HG02870 (cell line): ENCODE measurements at regions not wholly inside any gene's neighbourhood (a gene's known extent, or its start where the extent isn't known, plus 50 kb on each side); places are given as distances from the start of the nearest gene placed in this dataset.
"Not testable (repeated sequence)": the region's sequence is repeated elsewhere in the genome, so short reads cannot be mapped to it uniquely, and the experiment has no call there.

Experiments used
- ATAC-seq: cut with Tn5 transposase; IDR thresholded peaks from one replicate; pipeline ENCODE4 v1.9.1; 2021; ENCODE audit warnings: mild to moderate bottlenecking, moderate library complexity; ENCODE audit not compliant: unreplicated experiment

DNA sequence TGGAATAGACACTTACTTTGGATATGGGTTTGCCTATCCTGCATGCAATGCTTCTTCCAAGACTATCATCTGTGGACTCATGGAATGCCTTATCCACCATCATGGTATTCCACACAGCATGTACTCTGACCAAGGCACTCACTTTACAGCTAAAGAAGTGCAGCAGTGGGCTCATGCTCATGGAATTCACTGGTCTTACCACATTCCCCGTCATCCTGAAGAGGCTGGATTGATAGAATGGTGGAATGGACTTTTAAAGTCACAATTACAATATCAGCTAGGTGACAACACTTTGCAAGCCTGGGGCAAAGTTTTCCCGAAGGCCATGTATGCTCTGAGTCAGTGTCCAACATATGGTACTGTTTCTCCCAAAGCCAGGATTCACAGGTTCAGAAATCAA lies 199.1 kb downstream of the GJA1 start:
- not testable (repeated sequence) for ATAC-seq

DNA sequence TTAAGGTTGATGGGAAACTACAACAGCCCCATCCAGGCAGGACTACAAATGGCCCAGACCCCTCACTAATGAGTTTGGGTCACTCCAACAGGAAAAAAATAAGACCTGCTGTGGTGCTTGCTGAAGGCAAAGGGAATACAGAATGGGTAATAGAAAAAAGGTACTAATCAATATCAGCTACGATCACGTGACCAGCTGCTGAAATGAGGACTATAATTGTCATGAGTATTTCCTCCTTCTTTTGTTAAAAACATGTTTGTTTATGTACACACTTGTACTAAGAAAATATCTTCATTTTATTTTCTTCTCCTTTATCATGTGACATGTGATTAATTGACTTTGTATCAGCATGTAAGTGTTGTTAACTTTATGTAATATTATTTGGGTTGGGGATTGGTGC lies 199.9 kb downstream of the GJA1 start:
- ATAC-seq: no peak

DNA sequence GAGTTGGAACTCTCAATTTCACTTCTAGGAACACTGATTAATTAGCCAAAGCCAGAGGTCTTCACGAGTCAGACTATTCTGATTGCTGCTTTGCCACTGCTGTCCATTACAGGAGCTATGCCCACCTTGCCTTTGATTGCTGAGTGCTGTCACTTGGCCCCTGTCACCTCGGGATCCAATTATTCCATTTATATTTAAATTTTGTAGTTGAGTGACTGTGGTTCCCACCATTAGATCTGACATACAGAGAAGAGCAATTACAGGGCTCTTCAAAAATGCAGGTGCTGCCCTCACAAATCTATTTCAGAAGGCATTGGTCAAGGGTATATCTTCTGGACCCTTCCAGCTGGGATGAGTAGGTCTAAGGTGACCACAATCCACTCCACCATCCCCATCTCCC lies 200.8 kb downstream of the GJA1 start:
- not testable (repeated sequence) for ATAC-seq

DNA sequence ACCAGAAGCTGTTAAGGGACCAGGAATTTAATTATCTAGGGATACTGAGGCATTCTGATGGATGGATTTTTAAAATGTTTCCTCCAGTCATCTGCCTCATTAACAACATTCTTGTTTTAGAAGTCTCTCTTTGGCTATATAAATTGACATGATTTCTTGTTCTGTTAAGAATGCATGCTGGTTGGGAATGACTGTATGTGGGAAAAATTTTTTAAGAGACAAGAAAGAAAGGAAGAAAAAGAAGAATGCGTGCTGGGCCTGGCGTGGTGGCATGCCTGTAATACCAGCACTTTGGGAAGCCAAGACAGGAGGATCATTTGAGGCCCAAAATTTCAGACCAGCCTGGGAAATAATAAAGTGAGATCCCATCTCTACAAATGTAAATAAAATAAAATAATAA lies 203.6 kb downstream of the GJA1 start:
- no peak for ATAC-seq

DNA sequence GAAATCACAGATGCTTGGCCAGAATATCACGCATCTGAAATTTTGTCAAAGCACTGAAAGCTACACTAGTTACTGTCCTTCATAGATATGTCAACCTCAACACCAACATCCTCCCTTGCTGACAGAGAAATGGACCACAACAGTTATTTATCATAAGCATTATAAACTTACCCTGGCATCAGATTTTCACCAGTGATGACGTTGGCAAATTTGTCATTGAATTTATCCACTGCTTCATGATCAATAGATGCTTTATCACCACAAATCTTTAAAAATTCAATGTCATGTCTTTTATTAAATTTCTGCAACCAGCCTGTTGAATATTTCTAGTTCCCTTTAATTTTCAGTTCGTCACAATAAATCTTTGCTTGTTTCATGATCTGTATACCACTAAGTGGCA lies 205.7 kb downstream of the GJA1 start:
- no peak for ATAC-seq

DNA sequence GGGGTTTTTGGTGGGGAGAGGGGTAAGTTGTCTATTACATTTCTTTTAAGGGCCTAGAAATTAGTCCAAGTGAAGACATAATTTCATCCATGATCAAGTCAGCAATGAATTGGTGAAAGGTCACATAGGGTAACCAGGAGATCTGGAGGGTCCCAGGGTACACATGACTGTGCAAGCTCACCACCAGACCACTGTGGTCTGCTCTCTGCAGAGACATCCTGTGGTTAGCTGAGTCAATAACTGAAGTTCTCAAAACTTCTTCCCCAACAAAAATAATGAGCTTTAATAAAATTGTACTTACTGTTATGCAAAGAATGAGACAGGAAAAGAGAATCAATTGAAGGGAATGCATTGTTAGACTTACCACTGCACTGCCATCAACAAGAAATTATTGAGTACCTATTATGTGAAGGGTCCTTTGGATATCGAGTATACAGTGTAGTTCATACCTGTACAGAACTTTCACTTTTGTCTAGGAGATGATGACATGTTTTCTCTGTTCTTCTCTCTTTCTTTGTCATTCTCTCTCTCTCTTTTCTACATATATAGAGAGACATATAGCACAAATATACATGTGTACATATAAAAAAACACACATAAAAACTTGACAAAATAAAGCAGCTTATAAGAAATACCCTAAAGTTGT lies 209.8 kb downstream of the GJA1 start:
- no peak for ATAC-seq

DNA sequence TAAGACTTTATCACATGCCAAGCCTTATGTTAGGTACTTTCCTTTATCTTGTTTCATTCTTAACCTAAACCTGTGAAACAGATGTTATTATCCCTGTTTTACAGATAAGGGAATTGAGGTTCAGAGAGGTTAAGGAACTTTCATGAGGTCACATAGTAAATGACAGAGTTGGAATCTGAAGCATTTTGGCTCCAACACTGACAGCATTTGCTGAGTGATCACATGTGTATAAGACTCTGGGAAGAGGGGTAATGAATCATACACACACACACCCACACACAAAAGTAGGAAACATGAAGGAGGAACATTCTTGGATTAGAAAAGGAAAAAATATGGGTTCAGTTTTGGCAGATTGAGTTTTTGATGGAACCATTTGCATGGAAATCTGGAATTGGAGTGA lies 212.5 kb downstream of the GJA1 start:
- no peak for ATAC-seq

DNA sequence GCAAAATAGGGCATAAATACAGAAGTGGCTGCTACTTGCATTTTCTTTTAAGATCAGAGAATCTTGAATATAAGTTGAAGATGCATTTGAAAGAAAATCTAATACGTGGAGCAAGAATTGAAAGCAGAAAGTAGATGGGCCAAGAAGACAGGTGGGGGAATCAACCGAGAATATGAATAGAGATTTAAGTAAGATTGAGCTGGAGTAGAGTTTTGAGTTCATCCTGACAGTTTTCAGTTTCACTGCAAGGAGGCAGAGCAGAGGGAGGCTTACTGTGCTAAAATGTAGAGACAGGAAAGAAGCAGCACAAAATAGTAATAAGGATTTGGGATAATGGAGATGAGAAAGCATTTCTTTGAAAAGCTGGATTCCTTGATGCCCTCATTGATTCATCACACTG lies 214.5 kb downstream of the GJA1 start:
- ATAC-seq: no peak

DNA sequence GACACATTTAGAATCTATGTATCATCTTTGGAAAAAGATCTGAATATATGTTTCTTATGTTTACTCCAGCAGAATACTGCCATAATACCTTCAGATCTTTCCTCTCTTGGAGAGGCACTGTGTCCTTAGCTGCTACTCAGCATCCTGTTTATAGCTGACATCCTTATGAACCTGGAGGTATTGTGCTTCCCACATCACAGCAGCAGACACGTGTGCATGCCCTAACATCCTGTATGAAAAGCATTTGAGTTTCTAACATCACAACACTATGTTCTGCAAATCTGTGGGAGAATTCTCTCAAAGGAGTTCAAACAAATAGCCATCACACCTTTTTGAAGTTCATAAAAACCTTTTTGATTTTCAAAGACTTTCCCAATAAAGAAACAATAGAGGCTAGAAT lies 216.0 kb downstream of the GJA1 start:
- ATAC-seq: no peak

DNA sequence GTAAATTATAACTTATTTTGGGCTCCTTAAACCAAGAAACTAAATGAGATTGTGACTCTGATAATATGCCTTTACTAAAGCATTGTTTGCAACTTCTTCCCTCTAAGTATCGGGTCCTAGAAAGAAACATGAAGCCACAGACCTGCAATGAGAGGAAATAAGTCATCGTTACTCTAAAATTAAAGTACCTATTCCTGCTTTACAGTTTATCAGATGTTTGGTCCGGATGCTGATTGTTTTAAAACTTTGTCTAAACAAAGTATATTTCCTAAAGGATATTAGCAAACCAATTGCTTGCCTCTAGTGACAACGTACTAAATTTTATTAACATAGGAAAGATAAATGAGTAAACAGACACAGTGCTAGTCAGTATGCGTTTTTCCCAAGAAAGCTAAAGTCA lies 216.8 kb downstream of the GJA1 start:
- no peak for ATAC-seq

DNA sequence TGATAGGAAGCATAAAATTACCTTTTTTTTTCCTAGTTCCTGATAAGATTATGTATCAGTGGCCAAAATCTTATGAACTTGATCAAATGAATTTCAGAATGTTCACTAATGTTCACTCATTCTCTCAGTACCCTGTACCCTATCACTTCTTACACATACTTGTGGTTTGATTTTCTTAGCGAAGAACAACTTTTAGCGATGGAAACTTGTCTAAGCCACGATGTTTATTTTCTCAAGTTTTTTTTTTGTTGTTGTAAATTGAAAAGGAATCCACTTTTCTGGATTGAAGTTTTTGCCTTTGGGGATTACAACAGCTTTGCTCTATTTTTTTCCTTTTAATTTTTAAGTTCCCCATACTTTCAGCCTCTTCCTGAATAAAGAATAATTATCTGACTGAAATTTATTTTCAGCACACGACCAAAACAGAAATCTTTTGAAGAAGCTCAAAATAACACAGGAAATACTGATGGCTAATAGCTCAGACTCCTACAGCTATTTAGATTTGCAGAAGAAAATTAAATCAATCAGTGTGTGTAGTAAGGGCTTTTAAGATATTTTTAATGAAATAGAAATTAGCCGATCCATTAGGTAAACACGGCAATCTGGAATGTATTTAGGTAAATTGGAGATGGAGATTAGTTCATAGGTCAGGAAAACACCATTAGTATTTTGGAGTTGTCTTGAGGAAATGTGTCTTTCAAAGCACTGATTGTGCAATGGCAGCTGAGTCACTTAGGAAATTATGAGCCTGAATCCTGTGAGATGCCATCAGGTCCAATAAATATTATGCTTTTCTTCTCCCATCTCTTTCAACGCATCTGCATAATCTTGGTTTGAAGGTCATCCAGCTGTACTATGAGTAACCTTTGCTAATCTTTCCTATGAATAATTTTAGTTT lies 217.5 kb downstream of the GJA1 start:
- ATAC-seq: no peak

DNA sequence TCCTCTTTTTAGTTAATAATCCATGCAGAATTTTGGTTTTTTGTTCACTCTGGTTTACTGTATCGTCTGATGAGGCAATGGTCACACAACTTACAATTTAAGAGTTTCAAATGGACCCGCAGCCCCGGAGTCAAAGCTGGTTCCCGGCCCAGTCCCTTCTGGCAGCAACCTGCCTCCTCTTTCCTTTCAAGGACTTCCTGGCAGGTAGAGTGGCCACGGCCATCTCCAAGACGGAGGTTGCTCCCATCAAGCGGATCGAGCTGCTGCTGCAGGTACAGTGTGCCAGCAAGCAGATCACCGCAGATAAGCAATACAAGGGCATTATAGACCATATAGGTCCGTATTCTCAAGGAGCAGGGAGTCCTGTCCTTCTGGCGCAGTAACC lies 218.2 kb downstream of the GJA1 start:
- no peak for ATAC-seq

DNA sequence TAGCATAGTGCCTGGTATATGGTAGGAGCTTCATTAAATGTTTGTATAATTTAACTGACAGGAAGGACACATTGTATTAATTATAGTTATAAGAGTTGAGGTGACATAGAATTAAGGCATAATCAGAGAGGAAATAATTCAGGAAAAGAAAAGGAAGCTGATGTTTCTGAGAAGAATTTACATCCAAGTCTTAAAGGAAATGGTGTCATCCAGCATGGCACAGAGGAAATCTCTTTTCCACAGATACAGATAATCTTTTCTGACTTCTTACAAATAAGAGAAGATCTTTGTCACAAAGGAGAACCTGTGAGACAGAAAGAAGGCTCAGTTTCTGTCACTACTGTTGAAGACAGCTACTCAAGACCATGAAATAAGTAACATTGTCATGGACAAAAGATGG lies 222.5 kb downstream of the GJA1 start:
- no peak for ATAC-seq

DNA sequence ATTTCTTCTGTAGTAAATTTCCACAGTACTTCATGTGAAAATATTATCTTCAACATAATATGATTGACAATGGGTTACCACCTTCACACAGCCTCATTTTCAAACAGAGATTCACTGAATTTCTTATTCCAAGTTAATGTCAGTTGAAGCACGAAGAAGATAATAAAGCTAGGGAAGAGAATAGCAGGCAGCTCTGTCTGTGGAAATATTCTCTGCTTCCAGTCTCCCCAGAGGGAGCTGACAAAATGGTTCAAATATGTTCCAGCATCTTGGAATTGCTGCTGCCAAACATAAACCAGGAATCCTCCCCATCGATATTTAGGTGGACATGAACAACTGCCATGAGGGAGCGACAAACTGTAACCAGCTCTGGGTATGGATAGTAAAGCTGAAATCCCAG lies 224.8 kb downstream of the GJA1 start:
- ATAC-seq: no peak

DNA sequence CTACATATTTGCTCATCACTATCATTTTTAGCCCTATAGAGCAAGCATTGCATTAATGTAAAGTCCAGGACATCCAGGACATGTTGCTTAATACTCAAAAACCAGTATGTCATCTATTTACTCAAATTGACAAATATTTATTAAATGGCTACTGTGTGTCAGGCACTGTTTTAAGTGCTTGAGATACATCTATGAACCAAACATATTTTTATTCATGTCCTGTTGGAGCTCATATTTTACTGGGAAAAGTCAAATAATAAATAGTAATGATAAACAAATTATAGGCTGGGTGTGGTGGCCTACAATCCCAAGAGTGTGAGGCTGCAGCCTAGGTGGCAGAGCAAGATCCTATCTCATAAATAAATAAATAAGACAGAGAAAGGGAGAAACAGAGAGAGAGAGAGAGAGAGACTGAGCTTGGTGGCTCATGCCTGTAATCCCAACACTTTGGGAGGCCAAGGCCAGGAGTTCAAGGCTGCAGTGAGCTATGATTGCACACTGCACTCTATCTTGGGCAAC lies 227.9 kb downstream of the GJA1 start:
- no peak for ATAC-seq

DNA sequence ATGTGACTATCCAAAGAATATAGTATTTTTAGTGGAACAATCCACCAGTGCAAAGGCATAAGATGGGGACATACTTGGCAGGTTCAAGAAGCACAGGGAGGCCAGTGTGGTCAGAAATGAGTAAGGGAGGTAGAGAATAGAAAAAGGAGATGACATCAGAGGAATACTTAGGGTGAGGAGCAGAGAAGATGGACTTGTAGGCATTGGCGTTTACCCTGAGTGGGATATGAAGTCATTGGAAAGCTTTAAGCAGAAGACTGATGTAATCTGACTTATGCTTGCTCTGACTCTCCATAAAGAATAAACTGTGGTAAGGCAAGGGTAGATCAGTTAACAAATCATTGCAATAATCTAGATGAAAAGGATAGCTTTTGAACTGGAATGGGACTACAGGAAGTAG lies 228.7 kb downstream of the GJA1 start:
- ATAC-seq: no peak

DNA sequence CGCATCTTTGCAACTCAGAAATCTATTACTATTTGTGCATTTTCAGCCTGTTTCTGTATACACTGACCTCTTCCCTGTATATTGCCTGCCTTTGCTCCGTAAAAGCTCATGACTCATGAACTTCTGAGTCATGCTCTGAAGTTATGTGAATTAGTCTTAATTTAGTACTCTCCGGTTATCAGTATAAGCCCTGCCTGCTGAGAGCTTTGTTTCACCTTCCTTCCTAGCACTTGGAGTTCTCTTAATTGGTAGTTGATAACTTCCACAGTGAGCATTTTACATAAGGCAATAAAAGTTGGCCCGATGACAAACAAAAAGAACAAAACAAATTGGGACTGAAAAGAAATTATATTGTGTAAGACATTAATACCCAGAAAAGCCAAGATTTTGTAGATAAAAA lies 231.4 kb downstream of the GJA1 start:
- ATAC-seq: no peak

DNA sequence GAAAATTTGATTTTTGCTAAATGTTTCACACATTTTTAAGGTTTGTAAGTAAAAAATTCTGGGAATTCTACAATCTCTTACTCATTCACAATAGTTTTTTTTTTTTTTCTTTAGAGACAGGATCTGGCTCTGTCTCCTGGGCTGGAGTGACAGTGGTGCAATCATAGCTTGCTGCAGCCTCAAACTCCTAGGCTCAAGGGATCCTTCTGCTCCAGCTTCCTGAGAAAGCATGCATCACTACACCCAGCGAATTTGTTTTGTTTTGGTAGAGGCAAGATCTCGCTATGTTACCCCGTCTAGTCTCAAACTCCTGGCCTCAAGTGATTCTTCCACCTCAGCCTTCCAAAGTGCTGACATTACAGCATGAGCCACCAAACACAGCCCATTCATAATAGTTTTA lies 232.8 kb downstream of the GJA1 start:
- no peak for ATAC-seq

DNA sequence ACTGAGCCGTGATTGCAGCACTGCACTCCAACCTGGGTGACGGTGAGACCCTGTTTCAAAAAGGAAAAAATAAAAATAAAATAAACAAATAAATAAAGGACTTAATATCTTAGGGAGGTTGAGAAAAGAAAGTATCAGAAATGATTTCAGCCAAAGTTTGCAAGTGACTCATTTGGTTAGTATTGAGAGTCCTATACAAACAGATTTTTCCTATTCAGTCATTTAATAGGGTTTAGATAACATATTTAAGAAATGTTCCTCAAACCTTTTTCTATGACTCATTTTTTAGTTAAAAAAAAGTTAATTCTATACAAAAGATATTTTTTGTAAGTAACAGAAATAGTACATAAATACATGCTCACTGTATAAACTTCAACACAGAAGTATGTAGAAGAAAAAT lies 235.1 kb downstream of the GJA1 start:
- ATAC-seq: no peak

DNA sequence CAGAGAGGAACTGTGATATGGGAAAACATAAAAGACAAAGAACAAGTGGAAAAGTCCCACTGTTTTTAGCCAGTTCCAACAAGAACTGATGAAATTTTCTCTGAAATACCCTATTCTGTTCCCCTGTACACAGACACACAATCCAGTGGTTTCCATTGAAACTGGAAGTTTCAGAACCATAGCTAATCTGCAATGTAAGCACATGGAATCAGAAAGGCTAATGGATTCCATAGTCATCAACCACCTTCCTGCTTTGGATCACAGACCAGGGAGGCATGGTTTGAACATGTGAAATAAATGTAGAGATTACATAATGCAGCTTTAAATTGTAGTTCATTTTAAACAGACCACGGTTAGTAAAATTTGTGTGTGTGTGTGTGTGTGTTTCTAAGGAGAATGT lies 242.1 kb downstream of the GJA1 start:
- no peak for ATAC-seq

DNA sequence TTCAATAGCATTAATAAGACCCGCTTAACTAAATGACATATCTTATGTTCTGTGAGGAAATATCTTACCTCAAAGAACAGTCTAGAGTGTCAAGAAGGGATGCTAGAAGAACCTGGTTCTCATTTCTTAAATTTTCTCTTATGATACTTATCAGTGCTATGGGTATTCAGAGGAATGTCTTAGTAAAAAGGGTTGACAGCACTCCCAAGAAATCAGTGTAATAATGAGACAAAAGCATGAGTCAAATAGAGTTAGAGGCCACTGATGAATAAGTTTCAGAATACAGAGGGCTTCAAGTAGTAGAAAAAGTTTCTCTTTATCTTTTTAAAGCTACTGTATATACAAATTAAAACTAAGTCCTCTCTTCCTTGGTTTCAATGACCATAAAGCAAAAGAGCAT lies 242.8 kb downstream of the GJA1 start:
- no peak for ATAC-seq

DNA sequence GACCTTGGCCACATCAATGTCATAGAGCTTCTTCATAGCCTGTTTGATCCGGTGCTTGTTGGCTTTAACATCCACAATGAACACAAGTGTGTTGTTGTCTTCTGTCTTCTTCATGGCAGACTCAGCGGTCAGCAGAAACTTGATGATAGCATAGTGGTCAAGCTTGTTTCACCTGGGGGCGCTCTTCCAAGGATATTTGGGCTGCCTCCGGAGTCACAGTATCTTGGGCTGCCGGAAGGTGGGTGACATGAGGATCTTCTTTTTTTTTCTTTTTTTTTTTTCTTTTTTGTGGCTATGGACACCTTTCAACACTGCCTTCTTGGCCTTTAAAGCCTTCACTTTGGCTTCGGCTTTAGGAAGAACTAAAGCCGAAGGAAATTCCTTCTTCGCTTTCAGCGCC lies 244.6 kb downstream of the GJA1 start:
- ATAC-seq: no peak
